A673 (cell line): ENCODE measurements at regions not wholly inside any gene's neighbourhood (a gene's known extent, or its start where the extent isn't known, plus 50 kb on each side); places are given as distances from the start of the nearest gene placed in this dataset.

Experiments used
- BruUV-seq: library from RNA; stranded (reverse); fragments of 400-500 nt; replicated peaks from 2 replicates; lab custom pipeline; 2021; lab: Mats Ljungman, UMichigan
- CTCF ChIA-PET: fragments of 300-600 bp; sonication (Branson Sonifier 250); formaldehyde crosslinking; loops from one replicate; lab custom pipeline; 2022; ENCODE audit warnings: antibody characterized with exemption; lab: Charles Lee
- POLR2A ChIA-PET: fragments of 300-600 bp; sonication (Branson Sonifier 250); formaldehyde crosslinking; loops from one replicate; lab custom pipeline; 2022; ENCODE audit warnings: antibody characterized with exemption; ENCODE audit not compliant: low non-redundant PET; lab: Charles Lee
- DNase-seq: peaks from one replicate; pipeline ENCODE4 v3.0.0-alpha.2; 2015; ENCODE audit warnings: low spot score
- H3K27ac ChIP-seq: fragments of 200-600 bp; sonication (generic); 2 replicates; pipeline ENCODE4 v1.5.1; 2016; ENCODE audit warnings: mixed run types, low read depth, mild to moderate bottlenecking, mixed read lengths, antibody characterized with exemption, low read length; ENCODE audit not compliant: poor library complexity, severe bottlenecking
- H3K27me3 ChIP-seq: fragments of 200-600 bp; sonication (generic); replicated peaks from 2 replicates; pipeline ENCODE4 v1.6.1; 2017; ENCODE audit warnings: mixed run types, low read depth, mild to moderate bottlenecking, mixed read lengths, antibody characterized with exemption, low read length; ENCODE audit not compliant: insufficient read depth, poor library complexity
- H3K36me3 ChIP-seq: fragments of 200-600 bp; sonication (generic); 2 replicates; pipeline ENCODE4 v1.6.1; 2016; ENCODE audit warnings: mixed run types, mild to moderate bottlenecking, mixed read lengths, antibody characterized with exemption, low read length; ENCODE audit not compliant: insufficient read depth, poor library complexity, severe bottlenecking
- H3K4me1 ChIP-seq: fragments of 200-600 bp; sonication (generic); 2 replicates; pipeline ENCODE4 v1.6.1; 2017; ENCODE audit warnings: mixed run types, mild to moderate bottlenecking, mixed read lengths, antibody characterized with exemption, low read length; ENCODE audit not compliant: insufficient read depth, poor library complexity, severe bottlenecking
- H3K4me3 ChIP-seq: fragments of 200-600 bp; sonication (generic); 2 replicates; pipeline ENCODE4 v1.5.1; 2016; ENCODE audit warnings: low read depth, mixed run types, mild to moderate bottlenecking, mixed read lengths, low read length; ENCODE audit not compliant: poor library complexity, severe bottlenecking
- H3K9me3 ChIP-seq: fragments of 200-600 bp; sonication (generic); 2 replicates; pipeline ENCODE4 v1.6.1; 2016; ENCODE audit warnings: mixed run types, low read depth, mild to moderate bottlenecking, mixed read lengths, antibody characterized with exemption, low read length; ENCODE audit not compliant: poor library complexity, severe bottlenecking
- CTCF ChIP-seq: fragments of 300-800, 200-600 bp; sonication (generic); conservative IDR thresholded peaks from 2 replicates; pipeline ENCODE4 v1.5.1; 2017; ENCODE audit warnings: low read depth, mild to moderate bottlenecking, antibody characterized with exemption, low read length, moderate library complexity, mixed read lengths
- EZH2 ChIP-seq: fragments of 200-600 bp; sonication (generic); IDR thresholded peaks from 2 replicates; pipeline ENCODE4 v1.6.1; 2017; ENCODE audit warnings: borderline replicate concordance, low read depth, mild to moderate bottlenecking, mixed read lengths, antibody characterized with exemption, low read length; ENCODE audit not compliant: poor library complexity, severe bottlenecking
- intact Hi-C: fragments of 100-400 bp; cut with micrococcal nuclease; formaldehyde crosslinking; loops from one replicate; pipeline ENCODE4 v1.10.0; 2022; ENCODE audit not compliant: unreplicated experiment

- no peaks in the 10 kb centered on the region for H3K9me3 ChIP-seq
- no TSS peak for BruUV-seq
- H3K27ac ChIP-seq: no peak overlapping the region
- no peaks in the 10 kb centered on the region for H3K27me3 ChIP-seq
- DNase-seq: no peak
- no peak for TF ChIP-seq CTCF
- TF ChIP-seq EZH2: no peak
- no peaks in the 10 kb centered on the region for H3K4me1 ChIP-seq
- POLR2A ChIA-PET: no interaction called here
- no peaks in the 10 kb centered on the region for H3K36me3 ChIP-seq
- intact Hi-C loops: no loop called here
- no peak overlapping the region for H3K4me3 ChIP-seq
- CTCF ChIA-PET: no interaction called here
Observed at GRCh38 chr17:36862116-36862920, 75.0 kb upstream of the LHX1 start.

GRCh38 chr17:36863131-36863530 is 74.1 kb upstream of the LHX1 start:
- no peak for TF ChIP-seq CTCF
- no peak for TF ChIP-seq EZH2
- Histone ChIP-seq H3K27me3 (no peaks in the 10 kb centered on the region), H3K27ac (no peak overlapping the region), H3K9me3 (no peaks in the 10 kb centered on the region), H3K4me3 (no peak overlapping the region), H3K4me1 (no peaks in the 10 kb centered on the region), H3K36me3 (no peaks in the 10 kb centered on the region)
- ChIA-PET CTCF (no interaction called here), POLR2A (no interaction called here)
- DNase-seq: no peak
- intact Hi-C loops: no loop called here
- no TSS peak for BruUV-seq

- TF ChIP-seq EZH2 (no peak), CTCF (no peak)
- no peak for DNase-seq
- no peaks in the 10 kb centered on the region for H3K36me3 ChIP-seq
- no peaks in the 10 kb centered on the region for H3K27me3 ChIP-seq
- no peaks in the 10 kb centered on the region for H3K9me3 ChIP-seq
- intact Hi-C loops: no loop called here
- BruUV-seq: no TSS peak
- CTCF ChIA-PET: no interaction called here
- no peak overlapping the region for H3K27ac ChIP-seq
- no peak overlapping the region for H3K4me3 ChIP-seq
- no peaks in the 10 kb centered on the region for H3K4me1 ChIP-seq
- POLR2A ChIA-PET: no interaction called here
Observed at GRCh38 chr17:36863676-36864612, 73.3 kb upstream of the LHX1 start.
